HuH-7 (cell line): ENCODE measurements at regions not wholly inside any gene's neighbourhood (a gene's known extent, or its start where the extent isn't known, plus 50 kb on each side); places are given as distances from the start of the nearest gene placed in this dataset.
"Not testable (repeated sequence)": the region's sequence is repeated elsewhere in the genome, so short reads cannot be mapped to it uniquely, and the experiment has no call there.

Experiments used
- DNase-seq: peaks from one replicate; pipeline ENCODE4 v3.0.0; 2011; ENCODE audit warnings: low spot score

GRCh38 chr10:89952325-89952724, 250.9 kb downstream of the KIF20B start:
- DNase-seq, result no peak

- DNase-seq, result no peak
Observed at GRCh38 chr10:89952751-89953150, 251.4 kb downstream of the KIF20B start.

GRCh38 chr10:89954061-89954460, 252.7 kb downstream of the KIF20B start:
- DNase-seq, result no peak

GRCh38 chr10:89954787-89955566, 253.6 kb downstream of the KIF20B start:
- DNase-seq, result no peak

- no peak for DNase-seq
Observed at GRCh38 chr10:89959433-89960110, 258.2 kb downstream of the KIF20B start.

GRCh38 chr10:89963451-89964102, 262.2 kb downstream of the KIF20B start:
- DNase-seq, result no peak

- DNase-seq, result no peak
Observed at GRCh38 chr10:89966211-89966610, 264.8 kb downstream of the KIF20B start.

GRCh38 chr10:89973326-89973725, 271.9 kb downstream of the KIF20B start:
- no peak for DNase-seq

GRCh38 chr10:89975071-89975470, 273.7 kb downstream of the KIF20B start:
- no peak for DNase-seq

- no peak for DNase-seq
Observed at GRCh38 chr10:89975771-89976170, 274.4 kb downstream of the KIF20B start.

GRCh38 chr10:89978081-89978480, 276.7 kb downstream of the KIF20B start:
- no peak for DNase-seq

- no peak for DNase-seq
Observed at GRCh38 chr10:89979726-89980125, 278.3 kb downstream of the KIF20B start.

GRCh38 chr10:89980166-89980565, 278.8 kb downstream of the KIF20B start:
- DNase-seq, result no peak

GRCh38 chr10:89981891-89982290, 280.5 kb downstream of the KIF20B start:
- DNase-seq, result no peak

GRCh38 chr10:89985446-89985845, 284.1 kb downstream of the KIF20B start:
- DNase-seq, result no peak

- not testable (repeated sequence) for DNase-seq
Observed at GRCh38 chr10:89988361-89988760, 287.0 kb downstream of the KIF20B start.

- no peak for DNase-seq
Observed at GRCh38 chr10:89992575-89992974, 291.2 kb downstream of the KIF20B start.

GRCh38 chr10:90007226-90007625, 305.8 kb downstream of the KIF20B start:
- DNase-seq, result no peak

- DNase-seq, result not testable (repeated sequence)
Observed at GRCh38 chr10:90011281-90011680, 309.9 kb downstream of the KIF20B start.

GRCh38 chr10:90018819-90019218, 317.4 kb downstream of the KIF20B start:
- no peak for DNase-seq

GRCh38 chr10:90020506-90020905, 319.1 kb downstream of the KIF20B start:
- no peak for DNase-seq

GRCh38 chr10:90023950-90024349, 322.6 kb downstream of the KIF20B start:
- DNase-seq, result no peak

GRCh38 chr10:90028312-90028711, 326.9 kb downstream of the KIF20B start:
- DNase-seq, result no peak
